Ovary (tissue), 3 donors: ENCODE measurements at regions not wholly inside any gene's neighbourhood (a gene's known extent, or its start where the extent isn't known, plus 50 kb on each side); places are given as distances from the start of the nearest gene placed in this dataset.

Experiments
- POLR2A ChIP-seq: fragments of 450-650 bp; IDR thresholded peaks from one replicate; pipeline ENCODE4 v1.6.1; 2017; ENCODE audit warnings: antibody characterized with exemption, mild to moderate bottlenecking, moderate library complexity
- TF ChIP-seq, protein P1 (sequence below), 3 donors: fragments of 450-650 bp in 2 of 3; fragments of 200-600 bp in 1 of 3; IDR thresholded peaks; one replicate each; pipeline versions ENCODE4 v1.5.1 to v1.8.0; 2016 to 2022; ENCODE audit warnings: antibody characterized with exemption in 3 of 3, mild to moderate bottlenecking in 1 of 3
- donor health status: DM: no; HTN: no; CAD: no.

DNA sequence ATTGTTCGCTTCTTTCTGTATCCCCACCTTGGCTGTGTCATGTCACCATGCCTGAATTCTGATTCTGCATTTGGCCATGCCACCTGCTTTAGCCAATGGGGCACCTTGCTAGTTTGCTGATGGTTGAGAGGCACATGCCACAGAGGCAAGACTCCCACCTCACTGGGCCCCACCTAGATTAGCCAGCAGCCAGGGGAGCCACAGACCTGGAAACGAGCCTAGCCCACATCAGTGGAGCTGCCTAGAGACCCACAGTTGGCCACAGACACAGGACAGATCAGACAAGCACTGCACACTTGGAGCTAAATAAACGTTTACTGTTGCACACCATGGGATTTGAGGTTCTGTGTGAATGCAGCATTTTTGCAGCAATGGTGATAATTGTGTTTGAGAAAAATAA lies 252.1 kb downstream of the LURAP1L start:
- TF ChIP-seq, protein P1, sequence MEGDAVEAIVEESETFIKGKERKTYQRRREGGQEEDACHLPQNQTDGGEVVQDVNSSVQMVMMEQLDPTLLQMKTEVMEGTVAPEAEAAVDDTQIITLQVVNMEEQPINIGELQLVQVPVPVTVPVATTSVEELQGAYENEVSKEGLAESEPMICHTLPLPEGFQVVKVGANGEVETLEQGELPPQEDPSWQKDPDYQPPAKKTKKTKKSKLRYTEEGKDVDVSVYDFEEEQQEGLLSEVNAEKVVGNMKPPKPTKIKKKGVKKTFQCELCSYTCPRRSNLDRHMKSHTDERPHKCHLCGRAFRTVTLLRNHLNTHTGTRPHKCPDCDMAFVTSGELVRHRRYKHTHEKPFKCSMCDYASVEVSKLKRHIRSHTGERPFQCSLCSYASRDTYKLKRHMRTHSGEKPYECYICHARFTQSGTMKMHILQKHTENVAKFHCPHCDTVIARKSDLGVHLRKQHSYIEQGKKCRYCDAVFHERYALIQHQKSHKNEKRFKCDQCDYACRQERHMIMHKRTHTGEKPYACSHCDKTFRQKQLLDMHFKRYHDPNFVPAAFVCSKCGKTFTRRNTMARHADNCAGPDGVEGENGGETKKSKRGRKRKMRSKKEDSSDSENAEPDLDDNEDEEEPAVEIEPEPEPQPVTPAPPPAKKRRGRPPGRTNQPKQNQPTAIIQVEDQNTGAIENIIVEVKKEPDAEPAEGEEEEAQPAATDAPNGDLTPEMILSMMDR (IDR thresholded peaks at IDR 0.05): no peak
- TF ChIP-seq POLR2A: no peak
